ENCODE measurements at regions not wholly inside any gene's neighbourhood (a gene's known extent, or its start where the extent isn't known, plus 50 kb on each side); places are given as distances from the start of the nearest gene placed in this dataset.
"Not testable (repeated sequence)": the region's sequence is repeated elsewhere in the genome, so short reads cannot be mapped to it uniquely, and the experiment has no call there.

- Histone ChIP-seq H3K4me1 (ENCODE audit: control insufficient read depth, insufficient read depth, low read length) (no peaks in the 10 kb centered on the region), H3K9ac (ENCODE audit: low read length) (no peak overlapping the region), H3K36me3 (ENCODE audit: control insufficient read depth, insufficient read depth, low read length) (no peaks in the 10 kb centered on the region), H3K4me3 (ENCODE audit: low read length) (no peak overlapping the region), H3K9me3 (ENCODE audit: control insufficient read depth, low read length) (no peaks in the 10 kb centered on the region), H3K27me3 (ENCODE audit: control insufficient read depth, insufficient read depth, low read length) (peaks cover 3% of the 10 kb centered on the region)
Measured at GRCh38 chr13:97889803-97890202, 63.7 kb upstream of the IPO5 start.

GRCh38 chr13:97890573-97890972, 62.9 kb upstream of the IPO5 start:
- no peaks in the 10 kb centered on the region for H3K4me1 ChIP-seq (ENCODE audit: control insufficient read depth, insufficient read depth, low read length)
- no peak overlapping the region for H3K9ac ChIP-seq (ENCODE audit: low read length)
- no peak overlapping the region for H3K4me3 ChIP-seq (ENCODE audit: low read length)
- no peaks in the 10 kb centered on the region for H3K9me3 ChIP-seq (ENCODE audit: control insufficient read depth, low read length)
- H3K36me3 ChIP-seq (ENCODE audit: control insufficient read depth, insufficient read depth, low read length) = no peaks in the 10 kb centered on the region
- H3K27me3 ChIP-seq (ENCODE audit: control insufficient read depth, insufficient read depth, low read length) = peaks cover 4% of the 10 kb centered on the region

GRCh38 chr13:97891964-97892363, 61.5 kb upstream of the IPO5 start:
- H3K9ac ChIP-seq (ENCODE audit: low read length); H3K4me1 ChIP-seq (ENCODE audit: control insufficient read depth, insufficient read depth, low read length); H3K9me3 ChIP-seq (ENCODE audit: control insufficient read depth, low read length); H3K27me3 ChIP-seq (ENCODE audit: control insufficient read depth, insufficient read depth, low read length); H3K36me3 ChIP-seq (ENCODE audit: control insufficient read depth, insufficient read depth, low read length); H3K4me3 ChIP-seq (ENCODE audit: low read length): not testable (repeated sequence)

- Histone ChIP-seq H3K9ac (ENCODE audit: low read length) (no peak overlapping the region), H3K9me3 (ENCODE audit: control insufficient read depth, low read length) (no peaks in the 10 kb centered on the region), H3K27me3 (ENCODE audit: control insufficient read depth, insufficient read depth, low read length) (peaks cover 4% of the 10 kb centered on the region), H3K36me3 (ENCODE audit: control insufficient read depth, insufficient read depth, low read length) (no peaks in the 10 kb centered on the region), H3K4me1 (ENCODE audit: control insufficient read depth, insufficient read depth, low read length) (no peaks in the 10 kb centered on the region), H3K4me3 (ENCODE audit: low read length) (no peak overlapping the region)
Measured at GRCh38 chr13:97892717-97893116, 60.8 kb upstream of the IPO5 start.

- Histone ChIP-seq H3K4me1 (ENCODE audit: control insufficient read depth, insufficient read depth, low read length) (no peaks in the 10 kb centered on the region), H3K27me3 (ENCODE audit: control insufficient read depth, insufficient read depth, low read length) (peaks cover 4% of the 10 kb centered on the region), H3K4me3 (ENCODE audit: low read length) (no peak overlapping the region), H3K9ac (ENCODE audit: low read length) (no peak overlapping the region), H3K9me3 (ENCODE audit: control insufficient read depth, low read length) (no peaks in the 10 kb centered on the region), H3K36me3 (ENCODE audit: control insufficient read depth, insufficient read depth, low read length) (no peaks in the 10 kb centered on the region)
Measured at GRCh38 chr13:97895383-97895782, 58.1 kb upstream of the IPO5 start.

- Histone ChIP-seq H3K4me3 (ENCODE audit: low read length) (no peak overlapping the region), H3K27me3 (ENCODE audit: control insufficient read depth, insufficient read depth, low read length) (peaks cover 4% of the 10 kb centered on the region), H3K4me1 (ENCODE audit: control insufficient read depth, insufficient read depth, low read length) (no peaks in the 10 kb centered on the region), H3K9ac (ENCODE audit: low read length) (no peak overlapping the region), H3K9me3 (ENCODE audit: control insufficient read depth, low read length) (no peaks in the 10 kb centered on the region), H3K36me3 (ENCODE audit: control insufficient read depth, insufficient read depth, low read length) (no peaks in the 10 kb centered on the region)
Measured at GRCh38 chr13:97896446-97896845, 57.0 kb upstream of the IPO5 start.

GRCh38 chr13:97901716-97902115, 51.8 kb upstream of the IPO5 start:
- Histone ChIP-seq H3K4me3 (ENCODE audit: low read length) (no peak overlapping the region), H3K36me3 (ENCODE audit: control insufficient read depth, insufficient read depth, low read length) (no peaks in the 10 kb centered on the region), H3K27me3 (ENCODE audit: control insufficient read depth, insufficient read depth, low read length) (no peaks in the 10 kb centered on the region), H3K9me3 (ENCODE audit: control insufficient read depth, low read length) (no peaks in the 10 kb centered on the region), H3K9ac (ENCODE audit: low read length) (no peak overlapping the region), H3K4me1 (ENCODE audit: control insufficient read depth, insufficient read depth, low read length) (no peaks in the 10 kb centered on the region)

Data from mucosa of stomach (tissue), 1 donor.